DND-41 (cell line): ENCODE measurements at regions not wholly inside any gene's neighbourhood (a gene's known extent, or its start where the extent isn't known, plus 50 kb on each side); places are given as distances from the start of the nearest gene placed in this dataset.

Experiments used
- ATAC-seq: fragments of 200-7000 bp; cut with Tn5 transposase; 3 replicates; pipeline ENCODE4 v1.9.1; 2021; ENCODE audit warnings: low read depth; ENCODE audit not compliant: insufficient read depth
- DNase-seq: peaks from one replicate; pipeline ENCODE4 v3.0.0-alpha.2; 2020
- H2AFZ ChIP-seq: 2 replicates; pipeline ENCODE4 v1.6.0; 2012; ENCODE audit warnings: low read depth, low read length
- H3K27ac ChIP-seq: 2 replicates; pipeline ENCODE4 v1.5.1; 2012; ENCODE audit warnings: low read length, inconsistent platforms
- H3K27me3 ChIP-seq: fragments of 200-600 bp; sonication (generic); 2 replicates; pipeline ENCODE4 v1.6.0; 2012; ENCODE audit warnings: low read length, mild to moderate bottlenecking, inconsistent platforms; ENCODE audit not compliant: insufficient read depth, poor library complexity
- H3K36me3 ChIP-seq: 2 replicates; pipeline ENCODE4 v1.5.1; 2012; ENCODE audit warnings: low read length, inconsistent platforms; ENCODE audit not compliant: insufficient read depth
- H3K4me1 ChIP-seq: 2 replicates; pipeline ENCODE4 v1.5.1; 2012; ENCODE audit warnings: mild to moderate bottlenecking, low read length; ENCODE audit not compliant: insufficient read depth
- H3K4me2 ChIP-seq: 2 replicates; pipeline ENCODE4 v1.6.0; 2012; ENCODE audit warnings: mild to moderate bottlenecking, moderate library complexity, low read length, inconsistent platforms; ENCODE audit not compliant: insufficient read depth
- H3K4me3 ChIP-seq, 2 experiments: fragments of 200-600 bp in 1 of 2; shearing (Covaris generic) in 1 of 2; 2 replicates each; pipeline ENCODE4 v1.5.1; 2012 to 2016; ENCODE audit warnings: inconsistent platforms in 2 of 2, low read length in 2 of 2, mild to moderate bottlenecking in 2 of 2, low read depth in 1 of 2, moderate library complexity in 1 of 2
- H3K79me2 ChIP-seq: 2 replicates; pipeline ENCODE4 v1.6.0; 2012; ENCODE audit warnings: low read length, inconsistent platforms; ENCODE audit not compliant: insufficient read depth
- H3K9ac ChIP-seq: 2 replicates; pipeline ENCODE4 v1.6.0; 2012; ENCODE audit warnings: low read depth, mild to moderate bottlenecking, inconsistent platforms, low read length, moderate library complexity
- H3K9me3 ChIP-seq: 2 replicates; pipeline ENCODE4 v1.5.1; 2012; ENCODE audit warnings: low read length, moderate library complexity, mild to moderate bottlenecking, inconsistent platforms; ENCODE audit not compliant: insufficient read depth, severe bottlenecking
- H4K20me1 ChIP-seq: 2 replicates; pipeline ENCODE4 v1.6.0; 2012; ENCODE audit warnings: low read length; ENCODE audit not compliant: insufficient read depth
- CTCF ChIP-seq: IDR thresholded peaks from 2 replicates; pipeline ENCODE4 v1.5.1; 2012; ENCODE audit warnings: borderline replicate concordance, low read length, moderate library complexity, mild to moderate bottlenecking; ENCODE audit not compliant: poor library complexity, severe bottlenecking; ENCODE audit errors: extremely low read depth
- EZH2 ChIP-seq: IDR thresholded peaks from 3 replicates; pipeline ENCODE4 v1.6.1; 2012; ENCODE audit warnings: borderline replicate concordance, low read depth, mild to moderate bottlenecking, moderate library complexity, low read length, inconsistent platforms; ENCODE audit not compliant: severe bottlenecking

- Histone ChIP-seq H4K20me1 (no peaks in the 10 kb centered on the region), H3K27ac (no peak overlapping the region), H3K4me2 (no peak overlapping the region), H3K4me1 (no peaks in the 10 kb centered on the region), H3K9me3 (no peaks in the 10 kb centered on the region), H3K4me3 (no peak overlapping the region), H3K9ac (no peak overlapping the region), H3K36me3 (no peaks in the 10 kb centered on the region), H3K79me2 (no peaks in the 10 kb centered on the region), H3K27me3 (no peaks in the 10 kb centered on the region), H2AFZ (no peak overlapping the region)
- TF ChIP-seq EZH2 (no peak), CTCF (no peak)
- no peak for ATAC-seq
- no peak for DNase-seq
These were observed 242.7 kb upstream of the DCAF8L1 start for GRCh38 chrX:28223991-28224390.

DNA sequence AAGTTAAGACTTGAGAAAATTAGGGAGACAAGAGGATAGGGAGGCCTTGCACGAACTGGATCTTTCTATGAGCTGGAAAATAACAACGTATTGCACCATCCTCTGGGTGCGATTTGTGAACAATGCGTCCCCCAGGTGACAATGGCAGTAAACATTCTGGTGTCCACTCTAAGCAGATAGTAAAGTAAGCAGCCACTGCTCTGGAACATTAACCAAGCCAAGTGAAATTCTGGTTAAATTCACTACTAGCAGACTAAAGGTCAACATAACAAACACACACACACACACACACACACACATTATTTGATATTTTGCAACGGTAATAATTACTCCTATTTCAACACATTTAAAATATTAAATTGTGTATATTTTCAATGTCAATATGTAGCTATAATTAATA, 242.2 kb upstream of the DCAF8L1 start:
- H3K27me3 ChIP-seq = no peaks in the 10 kb centered on the region
- TF ChIP-seq CTCF (no peak), EZH2 (no peak)
- no peaks in the 10 kb centered on the region for H3K9me3 ChIP-seq
- H3K79me2 ChIP-seq = no peaks in the 10 kb centered on the region
- H3K36me3 ChIP-seq = no peaks in the 10 kb centered on the region
- H3K27ac ChIP-seq = no peak overlapping the region
- DNase-seq = no peak
- H3K9ac ChIP-seq = no peak overlapping the region
- H3K4me1 ChIP-seq = no peaks in the 10 kb centered on the region
- H2AFZ ChIP-seq = no peak overlapping the region
- H3K4me3 ChIP-seq = no peak overlapping the region
- ATAC-seq = no peak
- no peaks in the 10 kb centered on the region for H4K20me1 ChIP-seq
- H3K4me2 ChIP-seq = no peak overlapping the region

GRCh38 chrX:28205905-28206304, 224.7 kb upstream of the DCAF8L1 start:
- Histone ChIP-seq H4K20me1 (no peaks in the 10 kb centered on the region), H2AFZ (no peak overlapping the region), H3K27me3 (no peaks in the 10 kb centered on the region), H3K4me2 (no peak overlapping the region), H3K27ac (no peak overlapping the region), H3K36me3 (no peaks in the 10 kb centered on the region), H3K9ac (no peak overlapping the region), H3K4me1 (no peaks in the 10 kb centered on the region), H3K4me3 (no peak overlapping the region), H3K9me3 (no peaks in the 10 kb centered on the region), H3K79me2 (no peaks in the 10 kb centered on the region)
- DNase-seq (no peak), ATAC-seq (no peak)
- TF ChIP-seq CTCF (no peak), EZH2 (no peak)

- no peak for ATAC-seq
- Histone ChIP-seq H3K79me2 (no peaks in the 10 kb centered on the region), H3K36me3 (no peaks in the 10 kb centered on the region), H2AFZ (no peak overlapping the region), H3K9ac (no peak overlapping the region), H3K9me3 (no peaks in the 10 kb centered on the region), H3K4me1 (no peaks in the 10 kb centered on the region), H3K27ac (no peak overlapping the region), H4K20me1 (no peaks in the 10 kb centered on the region), H3K4me2 (no peak overlapping the region), H3K4me3 (no peak overlapping the region), H3K27me3 (no peaks in the 10 kb centered on the region)
- TF ChIP-seq EZH2 (no peak), CTCF (no peak)
- DNase-seq = no peak
These were observed 223.9 kb upstream of the DCAF8L1 start for GRCh38 chrX:28205126-28205525.
